ENCODE measurements at regions not wholly inside any gene's neighbourhood (a gene's known extent, or its start where the extent isn't known, plus 50 kb on each side); places are given as distances from the start of the nearest gene placed in this dataset.

GRCh38 chr10:61024856-61025201 lies 80.8 kb upstream of the RHOBTB1 start:
- 71% methylated on average over 2 of the region's 2 CpGs for WGBS
- TF ChIP-seq POLR2AphosphoS5 (IDR thresholded peaks at IDR 0.05) (no peak), CTCF (IDR thresholded peaks at IDR 0.05) (peak in 1 of 2 donors; percentile 29), POLR2A (IDR thresholded peaks at IDR 0.05) (no peak), EP300 (IDR thresholded peaks at IDR 0.05) (no peak)
- DNase-seq (ENCODE audit: low spot score in 2 of 2), result no peak

GRCh38 chr10:61024151-61024855 lies 80.3 kb upstream of the RHOBTB1 start:
- 57% methylated on average over 1 of the region's 1 CpG for WGBS
- no peak for TF ChIP-seq POLR2A (IDR thresholded peaks at IDR 0.05)
- TF ChIP-seq CTCF (IDR thresholded peaks at IDR 0.05), result no peak
- TF ChIP-seq POLR2AphosphoS5 (IDR thresholded peaks at IDR 0.05), result no peak
- Histone ChIP-seq H3K36me3 (no peaks in the 10 kb centered on the region), H3K4me1 (no peaks in the 10 kb centered on the region), H3K27me3 (peaks cover 4% of the 10 kb centered on the region), H3K4me3 (no peak overlapping the region), H3K9me3 (no peaks in the 10 kb centered on the region), H3K27ac (no peak overlapping the region)
- DNase-seq (ENCODE audit: low spot score in 2 of 2), result no peak

More at GRCh38 chr10:61024856-61025201, 80.8 kb upstream of the RHOBTB1 start:
- no peaks in the 10 kb centered on the region for H3K36me3 ChIP-seq
- H3K9me3 ChIP-seq, result no peaks in the 10 kb centered on the region
- H3K27ac ChIP-seq, result no peak overlapping the region
- H3K27me3 ChIP-seq, result peaks cover 4% of the 10 kb centered on the region
- H3K4me1 ChIP-seq, result no peaks in the 10 kb centered on the region
- no peak overlapping the region for H3K4me3 ChIP-seq

DNA sequence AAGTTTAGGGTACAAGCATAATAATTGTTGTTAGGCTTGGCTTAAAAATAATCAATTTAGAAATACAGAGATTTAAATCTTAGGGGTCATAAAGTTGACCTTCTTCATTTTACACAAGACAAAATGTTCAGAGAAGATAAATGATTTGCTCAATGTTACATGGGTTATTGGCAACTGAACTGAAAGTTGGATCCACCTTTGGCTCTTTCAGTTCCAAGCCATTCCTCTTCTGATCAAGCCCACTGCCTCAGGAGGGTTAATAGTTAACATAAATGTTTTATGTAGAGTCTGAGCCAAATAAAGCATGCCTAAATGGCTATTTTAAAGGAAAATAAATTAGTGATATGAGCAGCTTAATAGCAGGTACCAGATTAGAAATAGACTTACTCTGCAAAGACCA lies 79.1 kb upstream of the RHOBTB1 start:
- no peak overlapping the region for H3K27ac ChIP-seq
- H3K4me1 ChIP-seq, result no peaks in the 10 kb centered on the region
- TF ChIP-seq EP300 (IDR thresholded peaks at IDR 0.05), result no peak
- no peak for TF ChIP-seq POLR2AphosphoS5 (IDR thresholded peaks at IDR 0.05)
- TF ChIP-seq POLR2A (IDR thresholded peaks at IDR 0.05), result no peak
- no peak for TF ChIP-seq CTCF (IDR thresholded peaks at IDR 0.05)
- H3K27me3 ChIP-seq, result no peaks in the 10 kb centered on the region
- no peak overlapping the region for H3K4me3 ChIP-seq
- no peak for DNase-seq (ENCODE audit: low spot score in 2 of 2)
- no peaks in the 10 kb centered on the region for H3K36me3 ChIP-seq
- H3K9me3 ChIP-seq, result no peaks in the 10 kb centered on the region

GRCh38 chr10:61021926-61022325 lies 77.9 kb upstream of the RHOBTB1 start:
- WGBS, result 86% methylated on average over 2 of the region's 2 CpGs
- H3K4me1 ChIP-seq, result no peaks in the 10 kb centered on the region
- H3K27me3 ChIP-seq, result no peaks in the 10 kb centered on the region
- no peak overlapping the region for H3K27ac ChIP-seq
- no peak overlapping the region for H3K4me3 ChIP-seq
- H3K36me3 ChIP-seq, result no peaks in the 10 kb centered on the region
- no peak for DNase-seq (ENCODE audit: low spot score in 2 of 2)
- no peaks in the 10 kb centered on the region for H3K9me3 ChIP-seq
- TF ChIP-seq POLR2AphosphoS5 (IDR thresholded peaks at IDR 0.05) (no peak), POLR2A (IDR thresholded peaks at IDR 0.05) (no peak), EP300 (IDR thresholded peaks at IDR 0.05) (no peak), CTCF (IDR thresholded peaks at IDR 0.05) (no peak)

DNA sequence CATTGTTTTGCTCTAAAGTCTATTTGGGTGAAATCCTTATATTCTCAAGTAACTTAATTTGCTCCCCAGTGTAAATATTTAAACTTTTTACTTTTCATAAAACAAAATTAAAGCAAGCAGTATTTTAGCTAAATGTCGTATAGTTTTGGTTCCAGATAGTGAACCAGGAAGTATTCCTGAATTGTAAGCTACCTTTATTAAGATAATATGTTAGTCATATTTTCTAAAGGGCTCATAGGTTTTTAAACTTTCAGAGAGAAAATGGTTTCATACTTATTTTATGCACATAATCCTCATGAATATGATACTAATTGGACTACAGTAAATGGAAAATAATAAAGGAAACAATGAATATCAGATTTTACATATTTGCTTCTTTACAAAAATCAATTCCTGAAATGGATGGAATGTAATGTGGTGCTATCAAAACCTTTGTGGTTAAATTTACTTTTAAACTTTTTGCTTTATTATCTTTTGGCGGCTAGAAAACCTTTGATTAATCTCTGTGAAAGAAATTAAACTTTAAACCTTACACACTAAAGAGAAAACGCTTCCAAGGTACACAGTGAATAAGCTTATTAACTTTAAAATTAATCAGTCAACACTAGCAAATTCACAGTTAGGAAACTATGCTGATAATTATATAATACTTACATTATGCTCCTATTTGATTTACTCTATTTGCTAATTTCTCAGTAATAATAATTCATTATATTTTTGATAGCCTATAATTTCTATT lies 76.6 kb upstream of the RHOBTB1 start:
- H3K27me3 ChIP-seq, result no peaks in the 10 kb centered on the region
- WGBS, result 87% methylated on average over 3 of the region's 3 CpGs
- H3K4me1 ChIP-seq, result no peaks in the 10 kb centered on the region
- no peaks in the 10 kb centered on the region for H3K36me3 ChIP-seq
- TF ChIP-seq POLR2A (IDR thresholded peaks at IDR 0.05) (no peak), POLR2AphosphoS5 (IDR thresholded peaks at IDR 0.05) (no peak), EP300 (IDR thresholded peaks at IDR 0.05) (no peak), CTCF (IDR thresholded peaks at IDR 0.05) (no peak)
- no peak overlapping the region for H3K4me3 ChIP-seq
- H3K9me3 ChIP-seq, result no peaks in the 10 kb centered on the region
- DNase-seq (ENCODE audit: low spot score in 2 of 2), result no peak
- H3K27ac ChIP-seq, result no peak overlapping the region

Measured in suprapubic skin (tissue), 4 donors.